ENCODE measurements at regions not wholly inside any gene's neighbourhood (a gene's known extent, or its start where the extent isn't known, plus 50 kb on each side); places are given as distances from the start of the nearest gene placed in this dataset.

- H3K27me3 ChIP-seq = no peaks in the 10 kb centered on the region
- H3K4me3 ChIP-seq (replicated peaks in 1 of 3) = no peak overlapping the region
- no peaks in the 10 kb centered on the region for H3K4me1 ChIP-seq
- WGBS, 2 donors = 64 to 68% methylated on average over 2 of the region's 2 CpGs
- H3K36me3 ChIP-seq = no peaks in the 10 kb centered on the region
- TF ChIP-seq POLR2A (IDR thresholded peaks at IDR 0.05) (no peak), CTCF (IDR thresholded peaks at IDR 0.05) (no peak)
- H3K27ac ChIP-seq = no peak overlapping the region
- H3K9me3 ChIP-seq = no peaks in the 10 kb centered on the region
- DNase-seq = no peak
- intact Hi-C loops (cut with DNase I) = no loop called here
Observed at GRCh38 chr7:45347804-45348203, 190.2 kb downstream of the RAMP3 start.

GRCh38 chr7:45349090-45349489 lies 191.5 kb downstream of the RAMP3 start:
- TF ChIP-seq CTCF (IDR thresholded peaks at IDR 0.05) (no peak), POLR2A (IDR thresholded peaks at IDR 0.05) (no peak)
- DNase-seq = no peak
- Histone ChIP-seq H3K36me3 (no peaks in the 10 kb centered on the region), H3K4me1 (no peaks in the 10 kb centered on the region), H3K4me3 (replicated peaks in 1 of 3) (no peak overlapping the region), H3K27me3 (no peaks in the 10 kb centered on the region), H3K27ac (no peak overlapping the region), H3K9me3 (no peaks in the 10 kb centered on the region)
- WGBS, 2 donors = 91 to 97% methylated on average over 4 of the region's 4 CpGs
- intact Hi-C loops (cut with DNase I) = no loop called here

DNA sequence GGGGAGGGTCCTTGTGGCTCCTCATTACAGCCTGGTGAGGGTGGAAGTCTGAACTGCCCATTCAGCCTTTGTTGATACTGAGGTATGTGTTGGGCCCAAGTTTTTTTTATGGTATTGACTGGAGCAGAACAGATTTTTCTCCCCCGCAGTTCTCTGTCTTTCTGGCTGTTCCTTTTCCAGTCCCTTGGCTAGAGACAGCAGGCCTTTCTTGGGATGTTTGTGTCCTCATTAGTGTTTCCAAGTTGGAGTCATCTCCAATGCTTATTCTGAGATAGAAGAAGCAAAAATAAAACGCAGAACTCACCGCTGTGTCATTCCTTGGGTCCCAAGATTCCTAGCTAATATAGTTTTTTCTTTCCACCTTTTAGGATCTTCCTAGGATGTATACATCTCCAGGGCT lies 193.3 kb downstream of the RAMP3 start:
- TF ChIP-seq POLR2A (IDR thresholded peaks at IDR 0.05) = no peak
- TF ChIP-seq CTCF (IDR thresholded peaks at IDR 0.05) = no peak
- no peaks in the 10 kb centered on the region for H3K4me1 ChIP-seq
- WGBS, 2 donors = 83 to 95% methylated on average over 3 of the region's 3 CpGs

DNA sequence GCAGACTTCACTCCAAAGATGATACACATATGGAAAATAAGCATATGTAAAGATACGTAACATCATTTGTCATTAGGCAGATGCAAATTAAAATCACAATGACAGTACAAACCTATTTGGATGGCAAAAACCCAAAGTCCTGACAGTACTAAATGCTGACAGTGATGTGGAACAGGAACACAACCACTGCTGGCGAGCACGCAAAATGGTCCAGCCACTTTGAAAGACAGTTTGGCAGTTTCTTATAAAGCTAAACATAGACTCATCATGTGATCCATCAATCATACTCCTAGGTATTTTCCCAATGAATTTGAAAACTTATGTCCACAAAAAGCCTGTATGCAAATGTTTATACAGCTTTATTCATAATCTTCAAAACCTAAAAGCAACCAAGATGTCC lies 200.7 kb downstream of the RAMP3 start:
- H3K27me3 ChIP-seq = no peaks in the 10 kb centered on the region
- H3K4me3 ChIP-seq (replicated peaks in 1 of 3) = no peak overlapping the region
- H3K4me1 ChIP-seq = no peaks in the 10 kb centered on the region
- intact Hi-C loops (cut with DNase I) = no loop called here
- 87 to 96% methylated on average over 3 of the region's 3 CpGs for WGBS, 2 donors
- TF ChIP-seq CTCF (IDR thresholded peaks at IDR 0.05) (no peak), POLR2A (IDR thresholded peaks at IDR 0.05) (no peak)
- no peaks in the 10 kb centered on the region for H3K36me3 ChIP-seq
- no peaks in the 10 kb centered on the region for H3K9me3 ChIP-seq
- no peak overlapping the region for H3K27ac ChIP-seq
- DNase-seq = no peak

More for the DNA sequence above, 193.3 kb downstream of the RAMP3 start:
- intact Hi-C loops (cut with DNase I) = no loop called here
- no peaks in the 10 kb centered on the region for H3K9me3 ChIP-seq
- no peaks in the 10 kb centered on the region for H3K36me3 ChIP-seq
- no peak overlapping the region for H3K4me3 ChIP-seq (replicated peaks in 1 of 3)
- no peak overlapping the region for H3K27ac ChIP-seq
- H3K27me3 ChIP-seq = no peaks in the 10 kb centered on the region
- no peak for DNase-seq

- no peaks in the 10 kb centered on the region for H3K27me3 ChIP-seq
- intact Hi-C loops (cut with DNase I) = no loop called here
- TF ChIP-seq CTCF (IDR thresholded peaks at IDR 0.05) (no peak), POLR2A (IDR thresholded peaks at IDR 0.05) (no peak)
Observed at GRCh38 chr7:45359250-45359649, 201.7 kb downstream of the RAMP3 start.

More at GRCh38 chr7:45359250-45359649, 201.7 kb downstream of the RAMP3 start:
- H3K4me3 ChIP-seq (replicated peaks in 1 of 3) = no peak overlapping the region
- no peak for DNase-seq
- H3K27ac ChIP-seq = no peak overlapping the region
- no peaks in the 10 kb centered on the region for H3K36me3 ChIP-seq
- 91 to 94% methylated on average over 1 of the region's 1 CpG for WGBS, 2 donors
- H3K9me3 ChIP-seq = no peaks in the 10 kb centered on the region
- H3K4me1 ChIP-seq = no peaks in the 10 kb centered on the region
